NCI-H510A (cell line): ENCODE measurements at regions not wholly inside any gene's neighbourhood (a gene's known extent, or its start where the extent isn't known, plus 50 kb on each side); places are given as distances from the start of the nearest gene placed in this dataset.

Source experiments
- DNase-seq: peaks from one replicate; lab custom pipeline; 2025; lab: John Stamatoyannopoulos, UW

DNA sequence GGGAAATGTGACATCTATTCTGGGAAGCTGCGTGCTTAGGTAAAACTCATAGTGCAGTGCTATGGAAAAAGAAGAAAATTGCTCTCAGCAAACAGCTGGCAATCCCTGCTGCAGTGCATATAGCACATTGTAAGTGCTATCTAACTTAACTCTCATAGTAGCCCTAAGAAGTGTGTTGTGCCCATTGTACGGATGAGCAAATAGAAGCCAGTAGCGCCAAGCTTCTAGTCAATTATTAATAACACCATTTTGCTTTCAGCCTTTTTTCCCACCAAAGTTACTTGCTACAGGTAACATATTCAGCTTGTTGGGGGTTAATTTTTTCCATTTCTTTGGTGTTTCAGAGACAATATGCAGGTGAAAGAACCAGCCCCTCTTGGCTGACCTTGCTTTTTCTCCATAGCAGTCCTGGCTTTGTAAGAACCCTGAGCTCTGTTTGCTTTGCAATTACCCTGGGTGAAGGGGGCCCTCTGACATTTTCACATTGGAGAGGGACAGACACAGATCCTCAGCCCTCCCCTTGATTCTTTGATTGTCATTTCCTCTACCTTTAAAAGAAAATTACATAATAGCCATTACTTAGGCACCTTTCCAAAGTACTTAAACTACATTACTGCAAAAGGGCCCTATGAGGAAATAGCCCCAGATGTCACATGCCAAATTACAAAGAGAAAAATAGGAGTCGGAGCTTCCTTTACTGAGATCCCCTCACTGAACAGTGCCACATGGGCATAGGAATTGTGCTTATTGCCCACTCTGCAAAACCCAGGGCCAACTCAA is 576.2 kb upstream of the TBX3 start:
- no peak for DNase-seq

DNA sequence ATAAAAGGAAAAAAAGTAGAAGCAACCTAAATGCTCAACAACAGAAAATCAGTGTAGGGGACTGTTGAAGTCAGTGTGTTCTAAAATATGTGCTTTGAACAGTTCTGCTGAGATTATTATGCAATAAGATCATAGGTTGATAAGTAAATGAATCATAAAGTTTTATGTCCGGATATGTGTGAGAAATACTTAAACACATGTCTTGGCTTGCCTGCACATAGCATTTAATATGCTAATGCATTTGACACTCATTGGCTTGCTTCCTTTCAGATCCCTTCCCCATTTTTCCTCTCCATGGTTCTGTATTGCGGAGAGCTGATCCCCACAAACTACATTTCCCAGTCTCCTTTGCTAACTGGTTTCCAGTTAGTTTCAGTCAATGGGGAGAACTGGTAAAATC is 573.8 kb upstream of the TBX3 start:
- DNase-seq, result no peak

DNA sequence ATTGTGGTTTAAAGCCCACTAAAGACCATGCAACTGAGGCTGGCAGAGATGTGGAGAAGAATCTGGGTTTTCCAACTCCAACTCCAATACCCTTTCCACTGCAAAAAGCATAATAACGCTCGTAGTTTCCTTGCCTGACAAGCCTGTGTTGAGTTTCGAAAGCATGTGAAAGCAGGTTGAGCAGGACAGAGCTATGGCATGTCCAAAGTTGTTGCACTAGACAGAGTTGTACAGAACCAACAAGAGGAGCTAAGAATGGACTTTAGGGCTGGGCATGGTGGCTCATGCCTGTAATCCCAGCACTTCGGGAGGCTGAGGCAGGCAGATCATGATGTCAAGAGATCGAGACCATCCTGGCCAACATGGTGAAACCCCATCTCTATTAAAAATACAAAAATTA is 572.0 kb upstream of the TBX3 start:
- no peak for DNase-seq

DNA sequence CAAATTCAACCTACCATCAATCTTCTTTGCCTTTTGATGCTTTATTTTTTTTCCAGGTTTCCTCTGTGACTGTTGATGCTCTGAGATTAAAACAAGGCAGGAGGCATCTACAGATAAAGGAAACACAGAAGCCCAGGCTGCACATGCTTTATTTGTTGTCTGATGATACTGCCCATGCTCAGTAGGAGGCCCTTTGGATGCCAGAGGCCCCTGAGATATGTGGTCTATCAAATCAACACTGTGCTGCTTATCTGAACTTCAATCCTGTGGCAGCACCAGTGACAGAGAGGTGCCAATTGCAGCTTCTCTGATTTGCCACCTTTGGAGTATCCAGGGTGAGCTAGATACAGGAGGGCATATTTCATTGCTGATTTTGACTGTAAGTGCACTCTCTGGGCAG is 571.3 kb upstream of the TBX3 start:
- DNase-seq, result no peak

DNA sequence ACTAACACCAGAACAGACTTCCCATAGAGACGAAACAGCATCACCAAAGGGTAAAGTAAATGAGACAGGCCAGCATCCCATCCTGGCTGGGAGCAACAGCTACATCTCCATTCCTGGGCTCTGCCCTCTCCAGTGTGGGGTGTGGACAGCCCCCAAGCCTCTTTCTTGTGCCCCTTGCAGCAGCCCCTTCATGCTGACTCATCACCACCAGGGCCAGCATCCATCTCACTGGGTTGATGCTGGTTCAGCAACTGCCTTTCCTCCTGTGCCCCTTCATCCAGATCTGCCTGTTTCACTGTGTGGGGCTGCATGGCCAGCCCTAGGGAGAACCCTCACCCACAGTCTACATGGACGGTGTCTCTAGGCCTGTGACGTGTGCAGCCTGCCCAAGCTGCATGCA is 569.1 kb upstream of the TBX3 start:
- DNase-seq, result no peak

DNA sequence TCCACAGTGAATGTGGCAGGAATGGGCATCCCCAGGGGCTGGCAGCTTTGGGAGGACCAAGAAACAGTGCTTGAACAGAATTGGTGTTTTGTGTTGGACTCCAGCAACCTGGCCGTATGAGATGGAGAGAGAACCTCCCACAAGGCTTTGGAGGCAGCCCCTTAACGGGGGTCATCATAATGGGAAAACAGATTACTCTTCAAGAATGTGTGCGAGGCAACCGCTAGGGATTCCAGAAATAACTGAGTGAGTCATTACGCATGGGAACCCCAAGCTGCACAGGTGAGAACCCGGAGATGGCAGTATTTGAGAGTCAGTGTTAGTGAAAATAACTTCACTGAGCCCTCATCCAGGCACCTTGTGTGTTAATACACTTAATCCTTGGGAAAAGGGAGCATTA is 567.8 kb upstream of the TBX3 start:
- no peak for DNase-seq

DNA sequence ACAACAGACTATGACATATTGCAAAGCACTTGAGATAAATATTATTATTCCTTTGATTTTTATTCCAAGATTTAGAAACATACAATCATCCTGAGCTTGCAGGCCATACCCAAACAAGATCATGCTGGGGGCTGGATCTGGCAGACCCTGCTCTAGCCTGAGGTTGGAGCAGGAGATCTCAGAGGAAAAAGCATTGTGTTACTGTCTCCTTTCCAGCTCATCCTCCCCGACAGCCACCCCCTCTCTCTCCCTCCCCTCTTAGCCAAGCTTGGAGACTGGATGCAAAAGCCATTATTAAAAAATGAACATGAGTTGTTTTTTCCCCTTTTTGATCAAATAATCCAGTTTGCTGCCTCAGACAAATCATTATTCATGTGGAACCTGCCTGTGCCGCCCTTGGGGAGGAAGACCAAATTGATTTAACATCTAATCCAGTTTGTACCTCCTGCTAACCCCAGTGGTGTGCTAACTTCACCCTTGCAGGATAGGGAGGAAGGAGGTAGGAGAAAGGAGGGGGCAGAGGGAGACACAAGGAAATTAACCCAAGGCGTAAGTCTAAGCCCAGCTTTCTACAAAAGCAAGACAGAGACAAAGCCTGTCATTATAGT is 565.8 kb upstream of the TBX3 start:
- DNase-seq, result no peak

DNA sequence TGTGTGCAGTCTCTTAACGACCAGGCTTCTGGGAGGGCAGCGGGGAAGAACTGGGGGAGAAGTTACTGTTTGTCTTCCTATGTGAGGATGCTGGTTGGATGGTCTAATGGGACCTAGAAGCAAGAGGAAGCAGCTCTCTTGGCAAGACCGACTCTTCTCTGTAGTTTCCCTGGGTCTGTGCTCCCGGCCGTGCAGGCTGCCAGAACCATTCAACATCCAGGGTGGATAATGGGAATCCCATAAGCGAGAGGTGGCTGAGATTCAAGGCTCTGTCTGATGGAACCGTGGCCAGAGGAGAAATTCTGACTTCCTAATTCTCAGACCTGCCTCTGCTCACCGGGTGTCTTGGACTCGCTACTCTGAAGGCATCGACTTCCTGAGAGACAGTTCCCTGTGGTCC is 561.0 kb upstream of the TBX3 start:
- no peak for DNase-seq

DNA sequence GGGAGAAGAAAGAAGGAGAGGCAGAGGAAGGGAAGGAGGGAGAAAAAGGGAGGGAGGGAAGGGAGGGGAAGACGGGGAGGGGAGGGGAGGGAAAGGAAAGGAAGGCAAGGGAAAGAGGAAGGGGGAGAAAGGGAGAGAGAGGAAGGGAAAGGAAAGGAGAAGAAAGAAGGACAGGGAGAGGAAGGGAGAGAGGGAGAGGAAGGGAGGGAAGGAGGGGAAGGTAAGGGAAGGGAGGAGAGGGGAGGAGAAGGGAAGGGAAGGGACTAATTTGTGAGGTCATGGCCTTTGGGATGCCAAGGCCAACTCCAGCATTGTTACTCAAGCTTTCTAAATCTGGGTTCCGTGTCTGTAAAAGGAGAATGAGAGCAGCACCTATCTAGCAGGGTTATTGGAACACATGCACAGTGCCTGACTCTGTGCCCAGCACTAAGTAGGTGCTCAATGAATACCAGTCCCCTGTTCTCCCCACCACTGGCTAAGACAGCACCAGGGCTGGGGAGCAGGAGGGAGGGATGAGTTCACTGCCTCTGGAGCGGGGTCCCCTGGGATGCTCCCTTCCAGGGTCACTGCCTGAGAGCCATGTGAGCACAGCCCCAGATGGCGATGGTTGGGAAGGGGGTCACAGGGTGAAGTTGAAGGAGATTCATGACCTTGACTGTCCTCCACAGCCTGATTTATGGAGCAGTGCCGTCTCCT is 560.1 kb upstream of the TBX3 start:
- no peak for DNase-seq

DNA sequence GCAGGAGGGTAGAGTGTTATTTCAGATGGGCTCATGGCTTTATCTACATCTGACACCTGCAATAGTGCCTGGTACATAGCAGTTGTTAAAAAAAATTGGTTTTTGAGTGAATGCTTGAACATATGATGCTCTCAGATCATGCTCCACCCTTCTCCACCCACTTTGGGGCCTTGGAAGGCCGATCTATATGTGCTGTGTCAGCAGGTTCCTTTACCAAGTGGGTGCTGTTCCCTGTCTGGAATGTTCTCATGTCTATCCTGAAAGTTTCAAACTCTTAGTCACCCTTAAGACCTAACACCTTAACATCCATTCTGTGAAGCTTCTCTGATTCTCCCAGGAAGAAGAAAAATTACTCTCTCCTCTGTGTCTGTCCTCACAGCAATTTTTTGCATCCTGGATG is 556.3 kb upstream of the TBX3 start:
- no peak for DNase-seq

DNA sequence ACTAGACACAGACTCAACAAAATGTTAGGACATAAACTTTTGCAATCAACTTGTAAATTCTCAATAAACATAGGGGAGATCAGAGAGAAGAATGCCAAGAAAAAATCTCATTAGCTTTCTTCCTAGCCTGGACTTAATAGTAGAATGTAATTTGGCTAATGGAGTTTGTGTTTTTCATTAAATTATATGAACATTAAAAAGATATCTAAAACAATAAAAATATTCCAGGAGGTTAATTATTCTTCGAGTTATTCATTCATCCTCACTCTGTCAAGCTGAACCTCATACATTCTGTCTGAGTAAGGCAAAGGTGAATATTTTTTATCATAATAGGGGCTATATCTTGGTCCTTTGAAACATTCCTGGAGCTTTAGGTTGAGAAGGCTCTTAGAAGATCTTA is 551.9 kb upstream of the TBX3 start:
- DNase-seq, result no peak

DNA sequence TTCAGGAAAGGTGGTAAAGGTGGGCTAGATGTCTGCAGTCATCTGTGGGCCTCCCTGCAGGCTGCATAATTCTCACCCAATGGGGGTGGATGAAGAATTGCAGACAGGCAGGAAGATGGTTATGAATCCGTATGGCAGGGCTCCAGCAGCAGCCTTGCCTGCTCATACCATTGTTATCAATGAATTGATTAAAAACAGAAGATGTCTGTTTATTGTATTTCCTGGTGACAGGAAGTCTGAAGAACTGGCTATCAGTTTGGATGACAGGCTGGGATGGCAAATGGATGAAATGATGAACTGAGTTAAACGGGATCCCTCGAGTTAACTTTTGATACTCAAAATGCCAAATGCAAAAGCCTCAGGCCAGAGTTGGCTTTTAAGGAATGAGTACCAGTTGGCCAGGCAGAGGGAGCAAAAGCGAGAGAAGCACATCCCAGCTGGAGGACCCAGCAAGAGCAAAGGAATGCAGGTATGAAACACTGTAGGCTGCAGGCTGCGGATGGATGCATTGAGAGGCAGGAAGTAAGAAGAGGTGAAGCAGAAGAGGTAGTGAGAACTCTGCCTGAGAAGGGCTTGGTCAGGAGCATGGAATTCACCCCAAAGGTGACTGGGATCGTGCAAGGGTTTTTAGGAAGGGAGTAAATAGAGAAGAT is 550.0 kb upstream of the TBX3 start:
- no peak for DNase-seq

DNA sequence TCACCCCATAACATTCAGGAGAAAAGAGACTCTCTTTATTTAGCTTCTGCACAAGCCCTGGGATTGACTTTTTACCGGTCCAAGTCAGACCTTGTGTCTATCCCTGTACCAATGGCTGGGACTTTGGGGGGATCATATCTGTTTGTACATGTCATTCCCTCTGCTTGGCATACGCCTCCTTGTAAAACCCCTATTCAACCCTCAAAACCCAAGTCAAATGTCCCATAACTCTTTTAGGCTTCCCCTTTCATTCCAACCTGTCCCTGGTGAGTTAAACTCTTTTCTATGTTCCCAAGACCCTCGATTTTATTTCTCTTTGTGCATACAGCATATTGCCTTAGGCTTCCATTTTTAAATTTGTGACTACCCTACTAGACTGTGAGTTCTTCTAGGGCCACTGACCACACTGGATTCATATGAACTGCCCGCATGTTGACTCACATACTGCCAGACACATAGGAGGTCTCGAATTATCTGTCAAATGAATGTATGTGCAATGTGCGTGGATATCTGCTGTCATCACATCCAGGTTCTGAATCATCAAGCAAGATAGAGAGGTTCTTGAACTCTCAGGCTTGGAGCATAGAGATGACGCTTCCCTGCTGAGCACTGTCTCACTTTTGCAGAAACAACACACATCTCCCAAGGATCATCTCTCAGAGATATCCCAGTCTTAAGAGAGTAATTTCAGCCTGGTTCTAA is 548.6 kb upstream of the TBX3 start:
- DNase-seq, result no peak

DNA sequence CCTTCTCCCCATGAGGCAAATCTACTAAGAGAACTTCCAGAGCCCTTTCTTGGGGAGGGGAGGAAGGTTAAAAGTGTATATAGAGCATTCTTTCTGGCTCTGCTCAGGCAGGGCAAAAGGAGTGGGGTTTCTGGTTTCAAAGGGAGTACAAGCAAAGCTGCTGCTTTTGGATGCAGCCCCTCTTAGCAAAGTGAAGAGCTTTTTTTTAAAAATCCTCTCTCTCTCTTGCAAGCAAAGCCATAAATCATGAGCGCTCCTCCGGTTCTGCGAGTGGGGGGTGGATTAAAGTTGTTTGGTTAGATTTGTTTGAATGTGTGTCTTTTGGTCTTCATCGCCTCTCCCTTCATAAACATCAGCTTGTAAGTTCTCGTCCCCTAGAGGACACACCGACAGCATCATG is 546.6 kb upstream of the TBX3 start:
- no peak for DNase-seq

DNA sequence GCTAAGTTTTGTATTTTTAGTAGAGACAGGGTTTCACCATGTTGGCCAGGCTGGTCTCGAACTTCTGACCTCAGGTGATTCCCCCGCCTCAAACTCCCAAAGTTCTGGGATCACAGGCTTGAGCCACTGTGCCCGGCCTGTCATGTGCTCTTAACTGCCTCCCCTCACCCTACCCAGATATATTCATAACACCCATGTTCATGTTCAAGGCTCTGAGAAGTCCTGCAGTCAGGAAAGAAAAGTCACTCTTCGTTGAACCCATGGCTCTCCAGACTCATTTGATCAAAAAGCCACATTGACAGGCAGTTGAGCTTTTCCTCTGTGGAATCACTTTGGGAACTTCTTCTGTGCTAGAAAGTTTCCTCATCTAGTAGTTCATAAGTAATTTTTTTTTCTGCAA is 545.5 kb upstream of the TBX3 start:
- DNase-seq, result no peak

DNA sequence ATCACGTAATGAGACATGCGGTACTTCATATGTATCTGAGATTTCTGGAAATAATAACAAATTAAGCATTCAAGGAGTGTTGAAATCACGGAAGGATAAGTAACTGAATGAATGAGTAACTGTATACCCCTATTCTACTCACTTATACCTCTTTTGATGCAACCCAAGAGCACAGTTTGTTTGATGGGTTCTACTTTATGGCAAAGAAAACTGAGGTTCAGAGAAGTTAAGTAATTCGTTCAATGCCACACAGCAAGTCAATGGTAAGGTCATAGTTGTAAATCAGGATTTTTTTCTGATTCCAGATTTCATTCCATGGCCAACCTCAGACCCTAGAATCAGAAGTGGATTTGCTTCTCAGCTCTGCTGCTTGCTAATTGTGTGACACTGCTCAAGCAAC is 544.5 kb upstream of the TBX3 start:
- no peak for DNase-seq

DNA sequence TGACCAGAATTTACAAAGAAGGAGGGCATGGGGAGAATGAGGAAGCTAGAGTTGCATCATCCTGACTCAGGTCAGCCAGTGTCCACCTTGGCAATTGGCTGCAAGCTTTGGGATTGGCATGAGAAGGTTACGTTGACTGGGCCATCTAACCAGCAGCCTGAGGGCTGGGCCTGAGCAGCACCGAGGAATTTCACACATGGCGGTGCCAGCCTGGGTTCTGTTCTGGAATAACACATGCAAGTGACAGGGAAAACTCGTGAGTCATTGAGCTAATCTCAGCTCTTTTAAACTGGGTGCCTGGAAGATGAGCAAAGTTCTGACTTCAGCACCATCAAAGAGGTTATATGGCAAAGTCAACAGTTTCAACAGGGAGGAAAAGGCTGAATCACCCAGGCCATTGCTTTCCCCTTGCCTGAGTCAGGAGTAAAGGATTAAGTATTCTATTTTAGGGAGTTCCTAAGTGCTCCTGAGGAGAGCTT is 543.2 kb upstream of the TBX3 start:
- no peak for DNase-seq

DNA sequence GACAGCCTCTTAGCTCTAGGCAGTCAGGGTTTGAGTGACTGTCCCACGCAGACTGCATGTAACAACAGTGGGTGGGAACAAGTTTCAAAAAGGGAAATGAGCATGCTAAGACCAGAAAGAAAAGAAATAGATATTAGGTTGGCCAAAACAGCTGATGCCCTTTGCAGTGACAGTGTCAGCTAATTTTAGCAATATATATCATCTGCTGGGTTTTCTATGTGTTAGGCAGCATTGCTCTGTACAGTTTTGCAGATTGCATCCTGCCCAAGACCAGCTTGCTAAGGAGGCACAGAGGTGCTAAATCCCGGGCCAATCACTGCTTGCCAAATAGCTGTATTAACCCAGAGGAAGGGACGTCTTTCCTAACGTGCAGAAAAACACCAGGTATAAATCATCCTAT is 541.9 kb upstream of the TBX3 start:
- no peak for DNase-seq

DNA sequence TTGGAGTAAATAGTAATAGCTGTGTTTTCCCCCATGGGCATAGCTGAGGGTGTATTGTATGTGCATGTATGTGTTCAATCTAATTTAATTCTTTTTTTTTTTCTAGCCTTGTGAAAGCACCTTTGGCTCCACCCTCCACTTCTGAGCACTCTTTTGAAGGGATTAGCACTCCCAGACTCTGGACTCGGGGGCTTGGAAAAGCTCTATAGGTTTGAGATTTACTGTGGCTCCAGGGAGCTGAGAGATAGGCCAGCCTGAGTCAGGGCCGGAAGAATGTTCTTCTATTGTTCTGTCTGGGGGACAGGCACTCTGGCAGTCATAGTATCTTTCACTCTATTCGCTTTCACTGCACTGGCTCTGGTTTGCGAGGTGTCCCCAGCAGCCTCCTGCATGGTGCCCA is 540.0 kb upstream of the TBX3 start:
- no peak for DNase-seq

DNA sequence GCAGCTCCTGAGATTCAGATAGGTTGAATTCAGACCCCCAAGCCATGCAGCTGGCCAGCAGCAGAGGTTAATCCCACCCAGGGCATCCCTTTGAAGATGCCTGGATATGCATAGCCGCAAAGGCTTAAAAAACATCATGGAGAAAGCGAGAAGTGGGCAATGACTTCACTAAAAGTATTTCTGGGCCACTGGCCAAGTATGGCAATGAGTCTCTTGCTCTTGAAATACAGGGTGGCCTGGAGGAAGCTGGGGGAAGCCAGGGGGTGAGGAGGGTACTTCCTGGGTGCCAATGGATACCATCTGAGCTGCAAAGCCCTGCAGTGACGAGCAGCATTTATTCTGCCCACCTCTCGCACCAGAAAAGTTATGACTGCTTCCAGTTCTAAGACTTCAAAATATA is 539.3 kb upstream of the TBX3 start:
- DNase-seq, result peak; percentile 27

DNA sequence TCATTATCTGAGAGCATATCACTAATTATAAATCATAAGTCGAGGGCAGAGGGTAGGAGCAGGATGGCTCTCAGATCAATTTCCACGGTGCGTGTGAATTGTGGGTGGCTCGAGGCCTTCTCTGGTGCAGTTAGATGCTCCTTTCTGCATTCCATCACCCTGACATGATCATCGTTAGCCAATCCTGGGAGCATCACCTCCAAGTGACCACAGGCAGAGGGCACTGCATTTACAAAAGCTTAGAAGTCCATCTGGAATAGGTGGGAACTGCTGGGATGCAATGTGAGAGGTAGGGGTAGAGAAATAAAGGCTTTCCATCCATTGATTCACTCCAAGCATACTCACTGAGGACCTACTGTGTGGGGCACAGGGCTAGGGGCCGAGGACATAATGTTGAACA is 538.2 kb upstream of the TBX3 start:
- DNase-seq, result no peak

DNA sequence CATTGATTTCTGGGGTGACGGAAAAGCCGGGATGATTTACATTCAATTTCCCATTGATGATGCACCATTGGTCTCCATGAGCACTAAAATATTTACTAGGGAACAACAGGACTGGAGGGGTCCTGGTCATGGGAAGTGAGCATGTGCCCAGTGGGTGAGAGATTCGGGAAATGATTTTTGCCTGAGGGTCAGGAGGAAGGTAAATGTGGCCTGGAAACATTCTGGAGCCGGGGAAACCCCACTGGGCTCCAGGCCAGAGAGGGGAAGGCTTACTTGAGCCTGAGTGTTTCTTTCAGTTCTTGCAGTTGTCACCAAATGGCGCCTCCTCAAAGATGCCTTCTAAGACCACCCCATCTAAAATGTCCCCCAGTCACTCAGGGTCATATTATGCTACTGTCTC is 532.3 kb upstream of the TBX3 start:
- no peak for DNase-seq
